ENCODE measurements at regions not wholly inside any gene's neighbourhood (a gene's known extent, or its start where the extent isn't known, plus 50 kb on each side); places are given as distances from the start of the nearest gene placed in this dataset.

DNA sequence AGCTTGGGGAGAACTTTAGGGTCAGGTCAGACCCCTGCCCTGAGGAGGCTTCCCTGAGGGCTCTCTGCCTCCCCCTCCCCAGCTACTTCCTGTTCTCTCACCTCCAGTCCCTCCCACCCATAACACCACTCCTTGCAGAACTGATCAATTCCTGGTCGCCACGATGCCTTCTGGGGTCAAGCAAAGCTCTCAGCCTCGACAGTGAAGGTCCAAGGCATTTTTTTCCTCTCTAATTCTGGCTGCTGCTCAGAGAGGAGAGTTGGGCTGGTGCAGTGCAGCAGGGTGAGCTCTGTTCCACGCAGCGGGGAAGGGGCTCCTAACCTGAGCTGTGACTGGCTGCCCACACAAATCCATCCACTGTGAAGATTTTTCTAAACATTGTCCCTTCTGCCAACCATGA, 628.4 kb downstream of the BRD1 start:
- DNase-seq (ENCODE audit: low spot score), result no peak

DNA sequence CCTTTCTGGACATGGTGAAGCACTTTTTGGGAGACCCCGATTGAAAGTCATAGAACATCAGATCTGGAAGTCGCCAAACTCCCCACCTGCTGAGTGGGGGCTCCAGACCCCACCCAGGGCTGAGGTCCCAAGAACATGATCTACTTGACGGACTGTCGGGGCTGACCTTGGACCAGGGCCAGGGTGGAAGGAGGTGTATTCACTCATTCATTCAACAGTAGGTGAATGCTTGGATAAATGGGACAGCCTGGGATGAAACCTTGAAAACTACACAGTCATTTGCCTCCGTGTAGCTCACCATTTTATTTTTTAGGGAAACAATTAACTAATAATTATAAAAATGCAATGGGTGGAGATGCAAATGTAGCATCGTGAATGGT, 629.0 kb downstream of the BRD1 start:
- no peak for DNase-seq (ENCODE audit: low spot score)

DNA sequence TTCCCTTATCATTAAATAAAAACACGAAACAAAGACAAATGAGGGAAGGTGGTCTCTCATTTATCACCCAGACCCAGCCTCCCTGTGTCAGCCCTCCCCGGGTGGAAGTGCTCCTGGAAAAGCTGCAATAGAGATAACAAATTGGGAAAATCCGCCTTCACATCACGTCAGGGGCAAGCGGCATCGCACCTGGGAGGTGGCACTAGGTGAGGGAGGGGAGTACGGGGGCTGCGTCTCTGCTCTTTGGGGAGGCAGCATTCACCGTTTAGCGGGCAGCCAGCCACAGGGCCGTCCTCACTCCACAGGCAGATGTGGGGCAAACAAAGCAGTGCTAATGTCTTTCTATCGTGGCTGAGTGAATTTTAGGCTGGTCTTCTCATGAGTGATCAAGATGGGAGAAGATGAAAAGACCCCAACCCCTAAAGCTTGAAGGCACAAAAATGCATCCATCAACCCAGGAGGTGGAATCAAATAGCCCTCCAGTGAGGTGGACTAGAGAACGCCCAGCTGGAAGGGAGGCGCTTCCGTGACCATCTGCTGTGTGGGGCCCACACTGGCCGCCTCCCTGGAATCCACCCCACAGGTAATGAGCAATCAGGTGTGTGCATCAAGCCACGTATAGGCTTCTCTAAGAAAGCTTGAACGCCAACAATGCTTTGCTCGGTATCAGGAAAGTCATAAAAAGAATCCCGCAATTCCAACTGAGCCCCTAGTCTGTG, 629.5 kb downstream of the BRD1 start:
- no peak for DNase-seq (ENCODE audit: low spot score)

DNA sequence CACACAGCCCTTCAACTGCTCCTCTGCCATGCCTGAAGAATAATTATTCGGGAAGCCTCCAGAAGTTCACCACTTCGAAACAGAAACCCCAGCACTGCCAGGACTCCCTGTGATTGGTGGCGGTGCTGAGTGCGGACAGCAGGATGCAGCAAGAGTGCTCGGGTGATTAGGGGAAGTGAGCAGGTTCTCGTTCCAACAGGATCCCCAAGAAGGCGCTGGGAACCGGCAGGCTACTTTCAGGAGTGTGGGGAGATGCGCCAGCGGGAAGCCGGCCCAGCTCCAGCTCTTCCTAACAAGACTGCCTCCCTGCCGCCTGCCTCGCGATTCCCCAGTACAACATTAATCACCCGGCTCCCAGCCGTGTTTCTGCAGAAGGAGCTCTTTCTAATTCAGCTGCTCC, 630.2 kb downstream of the BRD1 start:
- no peak for DNase-seq (ENCODE audit: low spot score)

DNA sequence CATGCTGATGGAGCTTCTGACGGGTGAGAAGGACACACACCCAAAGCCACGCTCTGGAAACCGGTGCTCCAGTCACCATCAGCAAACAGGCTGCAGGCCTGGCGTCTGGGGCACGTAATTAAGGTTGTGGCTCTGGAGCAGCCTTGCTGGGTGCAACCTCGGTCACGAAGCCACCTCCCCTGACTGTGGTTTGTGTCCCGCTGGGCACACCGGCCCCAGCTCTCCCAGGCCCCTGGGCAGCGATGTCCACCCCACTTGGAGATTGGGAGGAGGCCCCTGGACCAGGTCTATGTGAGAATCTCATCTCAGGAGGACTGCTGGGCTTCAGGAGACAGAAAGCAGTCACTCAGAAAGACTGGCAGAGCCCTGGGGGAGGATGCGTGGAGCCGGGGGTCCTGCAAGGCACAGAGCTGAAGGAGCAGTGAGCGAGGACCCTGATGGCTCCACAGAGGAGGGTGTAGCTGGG, 631.6 kb downstream of the BRD1 start:
- DNase-seq (ENCODE audit: low spot score), result no peak

DNA sequence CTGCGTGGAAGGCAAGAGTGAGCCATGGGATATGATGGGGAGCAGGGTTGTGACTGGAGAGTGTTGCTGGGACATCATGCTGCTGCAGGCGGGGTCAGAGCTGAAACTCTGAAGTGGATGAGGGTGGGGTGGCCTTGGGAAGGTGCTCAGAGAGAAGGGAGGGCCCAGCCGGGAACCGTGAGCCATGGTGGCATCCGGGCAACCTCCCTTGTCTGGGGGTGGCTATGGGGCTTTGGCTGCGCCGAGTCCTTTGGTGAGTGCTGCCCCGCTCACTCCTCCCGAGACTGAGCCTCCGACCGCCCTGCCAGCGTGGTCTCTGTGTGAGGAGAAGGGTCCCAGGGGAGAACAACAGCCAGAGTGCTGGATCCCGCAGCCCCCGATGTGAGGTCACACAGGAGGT, 632.0 kb downstream of the BRD1 start:
- DNase-seq (ENCODE audit: low spot score), result no peak

DNA sequence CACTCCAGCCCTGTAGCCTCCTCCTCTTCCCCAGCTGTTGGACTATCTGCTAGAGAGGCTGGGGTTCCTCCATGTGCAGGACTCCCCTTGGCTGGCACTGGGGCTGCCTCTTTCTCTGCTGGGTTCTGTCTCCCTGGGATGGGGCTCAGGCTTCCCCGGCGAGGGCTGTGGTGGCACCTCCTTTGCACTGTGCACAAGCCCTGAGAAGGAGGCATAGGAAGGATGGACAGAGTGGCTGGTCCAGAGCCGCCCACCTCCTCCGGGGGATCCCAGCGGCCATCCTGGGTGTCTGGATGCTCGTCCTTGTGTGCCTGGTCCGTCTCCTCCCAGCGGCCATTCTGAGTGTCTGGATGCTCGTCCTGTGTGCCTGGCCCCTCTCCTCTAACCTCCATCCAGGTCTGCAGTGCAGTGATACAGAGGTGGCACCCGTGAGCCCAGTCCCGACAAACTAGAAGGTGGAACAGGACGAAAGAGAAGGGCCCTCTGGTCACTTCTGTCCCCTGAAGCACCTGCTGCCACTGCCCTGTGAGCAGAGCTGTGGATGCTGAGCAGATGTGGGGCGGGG, 633.7 kb downstream of the BRD1 start:
- no peak for DNase-seq (ENCODE audit: low spot score)

DNA sequence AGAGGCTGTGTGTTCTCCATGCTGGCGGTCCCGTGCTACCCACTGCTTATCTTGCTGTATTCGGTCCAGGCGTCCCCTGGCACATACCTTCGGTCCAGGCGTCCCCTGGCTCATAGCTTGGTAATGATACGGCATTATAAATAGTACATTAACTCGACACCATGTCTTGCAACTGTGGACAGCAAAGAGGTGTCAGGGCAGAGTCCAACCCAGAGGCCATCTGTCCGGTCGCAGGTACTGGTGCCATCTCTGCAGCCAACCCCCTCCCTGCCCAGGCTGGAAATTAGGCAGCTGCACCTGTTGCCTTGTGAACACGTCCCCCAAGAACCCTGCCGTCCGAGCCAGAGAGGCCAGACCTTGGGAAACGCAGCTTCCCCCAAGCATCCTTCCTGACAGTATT, 634.3 kb downstream of the BRD1 start:
- no peak for DNase-seq (ENCODE audit: low spot score)

DNA sequence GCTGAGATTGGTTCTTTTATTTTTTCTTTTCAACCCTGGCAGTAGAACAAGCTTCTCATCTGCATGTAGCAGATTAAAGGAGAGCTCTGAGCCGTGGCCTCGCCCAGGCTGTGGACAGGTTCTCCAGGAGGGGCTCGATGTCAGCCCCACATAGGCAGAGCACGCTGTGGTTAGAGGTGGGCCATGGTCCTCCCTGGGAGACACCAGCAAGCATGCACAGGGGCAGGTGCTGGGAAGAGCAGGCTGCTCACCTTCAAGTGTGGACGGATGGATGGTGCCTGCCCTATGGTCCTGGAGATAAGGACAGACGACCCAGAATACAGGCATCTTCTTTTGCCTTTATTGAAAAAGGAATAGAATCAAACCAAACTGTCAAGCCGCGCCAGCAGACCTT, 634.8 kb downstream of the BRD1 start:
- DNase-seq (ENCODE audit: low spot score), result no peak

DNA sequence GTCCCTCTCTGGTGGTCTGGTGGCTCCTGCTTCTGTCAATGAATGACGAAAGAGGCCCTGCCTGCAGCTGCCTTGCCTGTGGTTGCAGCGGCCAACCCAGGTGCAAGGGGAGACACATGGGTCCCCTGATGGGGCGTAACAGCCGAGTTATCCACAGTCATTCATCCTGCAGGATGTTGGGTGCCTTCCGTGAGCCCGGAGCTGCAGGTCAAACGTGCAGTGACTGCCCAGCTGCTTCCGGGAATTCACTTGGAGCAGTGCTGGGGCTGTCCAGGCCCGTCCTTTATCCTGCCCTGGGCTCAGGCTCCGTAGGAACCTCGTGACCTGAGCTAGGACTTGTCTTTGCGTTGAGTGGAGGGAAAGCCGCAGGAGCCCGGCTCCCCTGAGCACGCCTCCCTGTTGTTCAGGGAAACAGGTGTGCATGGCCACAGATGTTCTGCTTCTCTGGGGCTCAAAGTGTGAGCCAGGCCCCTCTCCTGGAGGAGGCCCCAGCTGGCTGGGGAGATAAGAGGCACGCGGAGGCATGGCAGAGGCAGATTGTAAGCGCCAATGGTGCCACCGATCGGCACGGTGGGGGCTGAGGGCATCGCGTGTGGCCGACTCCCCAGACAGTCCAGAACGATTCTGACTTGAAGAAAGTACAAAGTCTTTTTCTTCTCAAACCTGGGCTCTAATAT, 635.4 kb downstream of the BRD1 start:
- DNase-seq (ENCODE audit: low spot score), result no peak

DNA sequence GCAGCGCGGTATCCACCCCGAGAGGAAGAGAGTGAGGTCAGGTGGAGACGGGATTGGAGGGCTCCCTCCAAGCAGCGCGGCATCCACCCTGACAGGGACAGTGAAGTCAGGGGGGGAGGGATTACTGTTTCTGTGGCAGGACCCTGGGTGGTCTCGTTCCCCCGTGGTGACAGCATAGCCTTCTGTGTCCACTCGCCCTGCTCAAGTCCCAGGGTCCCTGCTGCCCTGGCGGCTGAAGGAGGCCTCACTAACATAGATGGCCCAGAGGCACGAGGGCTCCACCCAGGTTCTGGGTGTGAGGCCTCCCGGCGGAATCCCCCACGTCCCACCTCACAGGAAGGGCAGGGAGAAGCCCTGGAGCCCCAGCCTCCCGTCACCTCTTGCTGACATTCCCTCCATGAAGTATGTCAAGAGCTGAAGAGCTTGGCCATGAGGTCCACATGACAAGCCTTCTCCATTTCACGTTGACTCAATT, 636.1 kb downstream of the BRD1 start:
- no peak for DNase-seq (ENCODE audit: low spot score)

DNA sequence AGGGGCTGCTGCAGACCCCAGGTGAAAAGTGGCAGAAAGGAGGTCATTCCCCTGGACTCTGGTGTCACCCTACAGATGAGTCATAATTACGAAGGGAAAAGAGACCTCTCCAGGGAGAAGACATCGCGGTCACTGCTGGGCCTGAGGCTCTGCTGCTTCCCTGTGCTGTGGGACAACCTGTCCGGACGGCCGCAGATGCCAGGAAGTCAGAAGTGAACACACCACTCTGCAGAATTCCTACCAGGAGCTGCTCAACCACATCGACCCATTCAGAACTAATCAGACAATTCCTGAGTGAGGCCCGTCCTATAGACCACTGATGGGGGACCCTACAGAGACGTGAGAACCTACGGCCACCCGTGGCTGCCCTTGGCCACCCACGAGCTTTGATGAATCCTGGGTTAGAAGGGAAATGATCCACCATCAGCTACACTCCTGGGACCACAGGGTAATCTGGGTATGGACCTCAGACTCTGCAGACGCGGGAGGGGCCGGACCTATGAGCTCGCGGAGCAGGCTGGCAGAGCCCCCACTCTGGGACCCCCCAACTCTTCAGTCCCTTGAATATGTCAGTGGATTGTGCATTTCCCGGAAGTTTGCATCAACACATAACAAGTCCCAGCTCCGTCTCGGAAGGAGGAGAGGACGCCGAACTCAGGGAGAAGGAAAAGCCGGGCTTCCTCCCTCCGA, 636.7 kb downstream of the BRD1 start:
- DNase-seq (ENCODE audit: low spot score), result no peak

DNA sequence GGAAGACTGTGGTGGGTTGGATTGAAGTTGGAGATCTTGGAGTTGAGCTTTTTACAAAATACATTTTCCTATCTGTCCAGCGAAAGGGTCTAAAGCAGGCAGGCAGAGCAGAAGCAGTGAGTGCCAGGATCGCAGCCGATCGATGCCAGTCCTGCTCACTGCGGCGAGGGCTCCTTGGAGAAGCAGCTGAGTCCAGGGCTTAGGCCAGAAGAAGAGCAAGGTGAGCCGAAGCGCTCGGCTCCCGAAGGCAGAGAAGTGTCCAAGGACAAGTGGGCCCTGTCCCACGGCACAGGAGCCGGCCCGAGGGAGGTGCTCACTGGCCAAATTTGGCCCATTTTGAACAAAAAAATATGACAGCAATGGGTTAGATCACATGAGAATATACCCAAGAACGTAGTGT, 637.8 kb downstream of the BRD1 start:
- DNase-seq (ENCODE audit: low spot score), result no peak

DNA sequence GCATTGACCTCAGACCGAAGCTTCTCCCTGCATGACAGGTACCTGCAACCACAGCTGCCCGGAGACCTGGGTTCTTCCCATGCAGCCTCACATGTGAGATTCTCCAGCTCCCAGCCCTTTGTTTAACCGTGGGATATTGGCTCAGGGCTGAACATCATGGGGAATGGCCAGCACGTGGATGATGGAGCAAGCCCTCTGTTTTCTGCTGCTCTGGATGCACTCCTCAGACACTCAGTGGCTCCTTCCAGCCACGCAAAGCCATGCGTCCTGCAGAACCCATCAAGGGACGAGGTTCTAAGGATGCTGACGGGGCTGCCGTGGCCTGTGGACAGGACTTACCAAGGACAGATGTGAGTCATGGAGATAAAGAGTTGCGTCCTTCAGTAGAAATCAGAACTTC, 639.1 kb downstream of the BRD1 start:
- no peak for DNase-seq (ENCODE audit: low spot score)

DNA sequence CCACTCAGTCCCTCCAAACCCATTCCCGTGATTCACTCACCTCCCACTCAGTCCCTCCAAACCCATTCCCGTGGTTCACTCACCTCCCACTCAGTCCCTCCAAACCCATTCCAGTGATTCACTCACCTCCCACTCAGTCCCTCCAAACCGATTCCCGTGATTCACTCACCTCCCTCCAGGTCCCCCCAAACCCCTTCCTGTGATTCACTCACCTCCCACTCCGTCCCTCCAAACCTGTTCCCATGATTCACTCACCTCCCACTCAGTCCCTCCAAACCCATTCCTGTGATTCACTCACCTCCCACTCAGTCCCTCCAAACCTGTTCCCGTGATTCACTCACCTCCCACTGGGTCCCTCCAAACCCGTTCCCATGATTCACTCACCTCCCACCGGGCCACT, 639.6 kb downstream of the BRD1 start:
- DNase-seq (ENCODE audit: low spot score), result no peak

DNA sequence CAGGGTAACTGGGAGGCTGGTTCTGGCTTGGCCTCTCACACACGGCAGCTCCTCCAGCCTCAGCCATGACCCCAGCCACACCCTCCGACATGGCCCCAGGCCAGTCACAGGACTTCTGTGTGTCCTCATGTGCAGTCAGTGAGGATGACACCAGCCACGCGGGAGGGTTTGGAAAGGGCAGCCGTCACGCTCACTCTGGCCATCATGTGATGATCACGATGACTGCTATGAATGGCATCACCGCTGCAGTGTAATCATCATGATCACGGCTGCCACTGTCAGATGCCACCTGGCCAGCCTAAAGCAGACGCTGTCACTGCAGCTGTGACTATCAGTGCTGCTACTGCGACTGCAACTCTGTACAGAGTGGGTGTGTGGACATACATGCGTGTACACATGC, 640.9 kb downstream of the BRD1 start:
- no peak for DNase-seq (ENCODE audit: low spot score)

DNA sequence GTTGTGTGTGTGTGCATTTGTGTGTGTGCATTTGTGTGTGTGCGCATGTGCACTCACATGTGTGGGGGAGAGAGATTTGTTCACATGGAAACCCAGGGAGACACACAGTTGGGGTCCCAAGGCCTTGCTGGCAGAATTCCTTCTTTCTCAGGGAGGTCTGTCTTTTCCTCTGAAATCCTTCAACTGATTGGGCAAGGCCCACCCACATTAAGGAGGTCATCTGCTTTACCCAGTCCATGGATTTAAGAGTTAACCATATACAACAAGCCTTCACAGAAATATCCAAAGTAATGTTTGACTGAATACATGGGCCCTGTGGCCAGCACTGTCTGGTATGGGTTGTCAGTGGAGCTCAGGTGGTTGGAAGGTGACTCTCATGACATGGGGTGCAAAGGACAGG, 641.4 kb downstream of the BRD1 start:
- DNase-seq (ENCODE audit: low spot score), result no peak

DNA sequence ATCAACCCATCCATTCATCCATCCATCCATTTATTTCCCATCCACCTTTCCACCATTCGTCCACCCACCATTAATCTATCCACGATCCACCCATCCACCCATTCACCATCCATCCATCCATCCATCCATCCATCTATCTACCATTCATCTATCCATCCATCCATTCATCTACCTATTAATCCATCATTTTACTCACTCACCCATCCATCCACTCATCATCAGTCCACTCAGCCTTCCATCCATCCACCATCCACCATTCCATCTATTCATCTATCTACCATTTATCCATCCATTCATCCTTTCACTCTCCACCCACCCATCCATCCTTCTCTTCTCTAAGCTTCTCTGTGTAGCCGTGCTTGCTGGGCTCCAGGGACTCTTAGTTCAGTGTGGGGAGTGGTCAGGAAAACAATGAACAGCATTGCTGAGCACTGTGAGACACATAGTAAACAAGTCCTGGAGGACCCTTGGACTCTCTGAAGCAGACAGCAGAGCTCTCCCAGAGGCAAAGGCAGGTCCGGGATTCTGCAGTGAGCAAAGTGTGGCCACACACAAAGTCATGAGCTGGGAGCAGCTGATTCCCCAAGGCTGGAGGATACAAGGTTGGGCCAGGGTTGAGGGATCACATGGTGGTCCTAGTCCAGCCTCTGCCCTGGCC, 642.2 kb downstream of the BRD1 start:
- no peak for DNase-seq (ENCODE audit: low spot score)

DNA sequence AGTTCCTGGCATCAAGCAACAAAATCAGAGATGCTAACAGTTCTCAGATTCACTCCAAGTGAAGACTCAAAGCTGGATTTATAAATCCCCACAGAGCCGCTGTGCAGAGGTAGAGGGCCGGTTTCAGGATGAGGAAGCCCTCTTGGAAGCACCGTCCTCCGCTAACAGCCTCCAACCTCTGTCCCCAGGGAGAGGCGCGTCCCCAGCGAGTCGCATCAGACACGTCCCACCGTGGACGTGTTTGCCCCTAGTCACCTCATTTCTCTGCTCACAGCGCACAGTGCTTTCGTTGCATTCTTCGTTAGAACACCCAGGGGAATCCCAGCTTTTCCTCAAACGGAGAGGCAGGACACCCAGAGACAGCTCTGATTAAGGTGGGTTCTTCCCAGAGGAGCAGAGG, 642.9 kb downstream of the BRD1 start:
- DNase-seq (ENCODE audit: low spot score), result no peak

DNA sequence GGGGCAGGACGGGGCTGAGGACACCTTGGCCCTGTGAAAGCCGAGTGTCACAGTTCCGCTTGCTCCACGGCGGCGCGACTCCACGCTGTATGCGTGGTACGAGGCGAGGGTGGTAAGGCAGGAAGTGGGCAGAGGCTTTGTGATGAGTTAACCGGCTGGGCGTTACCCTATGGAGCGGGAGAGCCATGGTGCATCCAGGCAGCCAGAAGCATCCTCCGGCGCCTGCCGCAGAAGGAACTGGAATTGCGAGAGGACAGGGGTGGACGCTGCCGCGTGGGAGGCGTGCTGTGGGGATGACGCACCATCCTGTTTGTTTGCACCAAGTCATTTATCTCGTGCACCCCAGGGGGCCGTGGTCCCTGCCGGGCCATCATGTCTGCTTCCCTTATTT, 643.9 kb downstream of the BRD1 start:
- no peak for DNase-seq (ENCODE audit: low spot score)

DNA sequence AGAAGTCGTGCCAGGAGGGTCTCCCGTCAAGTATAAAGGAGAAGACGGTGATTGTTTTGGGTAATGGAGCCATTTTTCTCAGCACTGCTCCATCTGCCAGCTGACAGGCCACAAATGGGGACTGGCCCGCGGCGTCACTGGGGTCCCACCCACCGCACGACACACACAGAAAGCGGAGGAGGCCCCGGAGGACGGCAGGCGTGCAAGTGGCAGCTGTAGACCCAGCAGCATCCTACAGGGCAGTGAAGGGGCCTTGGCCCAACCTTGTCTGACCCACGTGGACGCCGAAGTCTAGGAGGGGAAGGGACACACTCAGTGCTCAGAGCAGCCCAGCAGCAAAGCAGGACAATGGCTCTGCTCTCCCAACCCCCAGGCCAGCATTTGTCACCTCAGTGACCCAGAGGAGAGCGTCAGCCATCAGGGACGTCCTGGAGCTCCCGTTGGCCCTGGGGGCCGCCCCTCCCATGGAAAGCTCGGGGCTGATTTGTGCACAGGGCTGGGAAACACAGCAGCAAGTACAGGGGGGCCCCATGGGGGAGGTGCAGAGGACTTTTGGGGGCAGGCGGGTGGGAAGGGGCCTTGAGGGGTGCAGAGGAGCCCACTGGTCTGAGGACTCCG, 644.4 kb downstream of the BRD1 start:
- no peak for DNase-seq (ENCODE audit: low spot score)

DNA sequence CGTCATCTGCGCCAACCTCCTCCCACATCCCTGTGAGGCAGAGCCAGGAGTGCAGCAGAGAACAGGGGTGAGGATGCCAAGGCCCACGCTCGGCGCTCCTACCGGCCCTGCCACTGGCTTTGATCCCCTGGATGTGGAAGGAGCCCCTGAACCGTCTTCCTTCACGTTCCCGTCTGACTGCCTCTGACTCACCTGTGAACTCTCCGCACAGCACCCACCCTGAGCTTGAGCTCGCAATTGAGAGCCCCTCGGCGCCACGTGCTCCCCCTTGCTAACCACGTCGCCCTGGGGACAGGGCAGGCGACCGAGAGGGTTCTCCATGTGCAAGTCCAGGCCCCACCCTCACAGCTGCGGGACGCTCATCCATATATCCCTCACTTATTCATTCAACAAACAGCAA, 645.3 kb downstream of the BRD1 start:
- no peak for DNase-seq (ENCODE audit: low spot score)

Data from H4 (cell line).